Keratinocyte (primary cell): ENCODE measurements at regions not wholly inside any gene's neighbourhood (a gene's known extent, or its start where the extent isn't known, plus 50 kb on each side); places are given as distances from the start of the nearest gene placed in this dataset.

Experiments
- EZH2 ChIP-seq: IDR thresholded peaks from one replicate; pipeline ENCODE4 v1.6.1; 2012; ENCODE audit warnings: inconsistent platforms, mild to moderate bottlenecking, low read length, moderate library complexity
- TF ChIP-seq, protein P1 (sequence below), 3 experiments: IDR thresholded peaks in 1 of 3; conservative IDR thresholded peaks in 1 of 3; optimal IDR thresholded peaks in 1 of 3; 2 replicates in 2 of 3; 3 replicates in 1 of 3; pipeline versions ENCODE3 to v1.5.1; 2011; ENCODE audit warnings: low read length in 3 of 3, mild to moderate bottlenecking in 3 of 3, moderate library complexity in 2 of 3, control low read depth in 1 of 3, inconsistent platforms in 1 of 3; ENCODE audit not compliant: insufficient read depth in 2 of 3; ENCODE audit errors: extremely low read depth in 1 of 3

DNA sequence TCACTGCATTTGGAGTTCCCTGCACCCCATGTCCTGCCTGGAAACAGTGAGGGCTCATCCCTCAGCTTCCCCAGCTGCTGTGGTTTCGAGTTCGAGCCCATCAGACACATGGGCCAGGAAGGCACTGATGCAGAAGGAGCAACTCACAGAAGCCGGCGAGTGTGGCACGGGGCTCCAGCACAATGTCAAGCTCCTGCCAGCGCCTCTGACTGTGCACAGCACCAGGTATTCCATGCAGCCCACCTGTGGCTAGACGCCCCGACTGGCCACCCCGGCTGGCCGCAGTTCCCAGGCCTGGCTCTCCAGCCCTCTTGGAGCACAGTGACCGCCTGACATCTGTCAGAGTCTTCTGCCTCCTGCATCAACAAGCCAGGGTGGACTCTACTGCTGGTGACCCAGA is 419.4 kb downstream of the SHANK2 start:
- TF ChIP-seq, protein P1, sequence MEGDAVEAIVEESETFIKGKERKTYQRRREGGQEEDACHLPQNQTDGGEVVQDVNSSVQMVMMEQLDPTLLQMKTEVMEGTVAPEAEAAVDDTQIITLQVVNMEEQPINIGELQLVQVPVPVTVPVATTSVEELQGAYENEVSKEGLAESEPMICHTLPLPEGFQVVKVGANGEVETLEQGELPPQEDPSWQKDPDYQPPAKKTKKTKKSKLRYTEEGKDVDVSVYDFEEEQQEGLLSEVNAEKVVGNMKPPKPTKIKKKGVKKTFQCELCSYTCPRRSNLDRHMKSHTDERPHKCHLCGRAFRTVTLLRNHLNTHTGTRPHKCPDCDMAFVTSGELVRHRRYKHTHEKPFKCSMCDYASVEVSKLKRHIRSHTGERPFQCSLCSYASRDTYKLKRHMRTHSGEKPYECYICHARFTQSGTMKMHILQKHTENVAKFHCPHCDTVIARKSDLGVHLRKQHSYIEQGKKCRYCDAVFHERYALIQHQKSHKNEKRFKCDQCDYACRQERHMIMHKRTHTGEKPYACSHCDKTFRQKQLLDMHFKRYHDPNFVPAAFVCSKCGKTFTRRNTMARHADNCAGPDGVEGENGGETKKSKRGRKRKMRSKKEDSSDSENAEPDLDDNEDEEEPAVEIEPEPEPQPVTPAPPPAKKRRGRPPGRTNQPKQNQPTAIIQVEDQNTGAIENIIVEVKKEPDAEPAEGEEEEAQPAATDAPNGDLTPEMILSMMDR (optimal IDR thresholded peaks at IDR 0.05 in 1 of 3, IDR thresholded peaks at IDR 0.05 in 1 of 3, conservative IDR thresholded peaks at IDR 0.05 in 1 of 3; ENCODE audit: extremely low read depth in 1 of 3, insufficient read depth in 2 of 3, low read length in 3 of 3) = no peak
- no peak for TF ChIP-seq EZH2
